Thoracic aorta (tissue), 2 donors: ENCODE measurements at regions not wholly inside any gene's neighbourhood (a gene's known extent, or its start where the extent isn't known, plus 50 kb on each side); places are given as distances from the start of the nearest gene placed in this dataset.
"Not testable (repeated sequence)": the region's sequence is repeated elsewhere in the genome, so short reads cannot be mapped to it uniquely, and the experiment has no call there.

ENCODE experiments used
- ATAC-seq: fragments of 150-250 bp; one replicate; pipeline ENCODE4 v1.8.0; 2017; ENCODE audit warnings: low read depth; ENCODE audit not compliant: insufficient number of reproducible peaks, low FRiP score
- DNase-seq: peaks from one replicate; pipeline ENCODE4 v3.0.0-alpha.2; 2020; ENCODE audit warnings: low spot score
- H3K27ac ChIP-seq, 2 donors: fragments of 200-600 bp; sonication (generic); 1 replicate in 1 of 2; 2 replicates in 1 of 2; pipeline ENCODE4 v1.5.1; 2016; ENCODE audit warnings: mild to moderate bottlenecking in 2 of 2, moderate library complexity in 2 of 2
- H3K27me3 ChIP-seq: fragments of 200-600 bp; sonication (generic); replicated peaks from 2 replicates; pipeline ENCODE4 v1.6.0; 2016; ENCODE audit warnings: mild to moderate bottlenecking; ENCODE audit not compliant: insufficient read depth
- H3K36me3 ChIP-seq: fragments of 200-600 bp; sonication (generic); one replicate; pipeline ENCODE4 v1.5.1; 2016
- H3K4me1 ChIP-seq, 2 donors: fragments of 200-600 bp; sonication (generic); 1 replicate in 1 of 2; 2 replicates in 1 of 2; pipeline versions ENCODE4 v1.5.1 to v1.6.0; 2016; ENCODE audit warnings: low read depth in 2 of 2, mild to moderate bottlenecking in 1 of 2; ENCODE audit not compliant: control insufficient read depth in 1 of 2
- H3K4me3 ChIP-seq: fragments of 200-600 bp; sonication (generic); 2 replicates; pipeline ENCODE4 v1.5.1; 2016; ENCODE audit warnings: mild to moderate bottlenecking
- H3K9me3 ChIP-seq: fragments of 200-600 bp; sonication (generic); 2 replicates; pipeline ENCODE4 v1.5.1; 2016
- CTCF ChIP-seq: fragments of 200-600 bp; sonication (generic); IDR thresholded peaks from one replicate; pipeline ENCODE4 v1.5.1; 2019; ENCODE audit warnings: antibody characterized with exemption

GRCh38 chr14:37711831-37712475, 116.5 kb downstream of the TTC6 start:
- Histone ChIP-seq H3K4me3 (no peak overlapping the region), H3K27ac (no peak overlapping the region), H3K27me3 (no peaks in the 10 kb centered on the region), H3K36me3 (no peaks in the 10 kb centered on the region), H3K9me3 (no peaks in the 10 kb centered on the region), H3K4me1 (no peaks in the 10 kb centered on the region)
- ATAC-seq (no peak), DNase-seq (no peak)
- TF ChIP-seq CTCF = no peak

- not testable (repeated sequence) for H3K4me3 ChIP-seq, H3K4me1 ChIP-seq, H3K36me3 ChIP-seq
Observed at GRCh38 chr14:37712476-37712860, 117.0 kb downstream of the TTC6 start.

GRCh38 chr14:37712976-37713431, 117.6 kb downstream of the TTC6 start:
- TF ChIP-seq CTCF = no peak
- H3K27ac ChIP-seq = no peak overlapping the region
- no peaks in the 10 kb centered on the region for H3K36me3 ChIP-seq
- H3K4me3 ChIP-seq = no peak overlapping the region
- no peak for ATAC-seq
- H3K27me3 ChIP-seq = no peaks in the 10 kb centered on the region
- no peaks in the 10 kb centered on the region for H3K4me1 ChIP-seq
- no peak for DNase-seq
- H3K9me3 ChIP-seq = no peaks in the 10 kb centered on the region

More at GRCh38 chr14:37712476-37712860, 117.0 kb downstream of the TTC6 start:
- DNase-seq, ATAC-seq, H3K27ac ChIP-seq, H3K27me3 ChIP-seq, H3K9me3 ChIP-seq: not testable (repeated sequence)

GRCh38 chr14:37720131-37720530, 124.7 kb downstream of the TTC6 start:
- Histone ChIP-seq H3K27me3 (no peaks in the 10 kb centered on the region), H3K27ac (no peak overlapping the region), H3K36me3 (no peaks in the 10 kb centered on the region), H3K4me1 (no peaks in the 10 kb centered on the region), H3K4me3 (no peak overlapping the region), H3K9me3 (no peaks in the 10 kb centered on the region)
- no peak for TF ChIP-seq CTCF
- DNase-seq (no peak), ATAC-seq (no peak)

- no peaks in the 10 kb centered on the region for H3K9me3 ChIP-seq
- H3K36me3 ChIP-seq = no peaks in the 10 kb centered on the region
- H3K4me1 ChIP-seq = no peaks in the 10 kb centered on the region
- no peak for TF ChIP-seq CTCF
- no peaks in the 10 kb centered on the region for H3K27me3 ChIP-seq
- DNase-seq (no peak), ATAC-seq (no peak)
- H3K27ac ChIP-seq = no peak overlapping the region
- H3K4me3 ChIP-seq = no peak overlapping the region
Observed at GRCh38 chr14:37721976-37722659, 126.7 kb downstream of the TTC6 start.
